ENCODE measurements at regions not wholly inside any gene's neighbourhood (a gene's known extent, or its start where the extent isn't known, plus 50 kb on each side); places are given as distances from the start of the nearest gene placed in this dataset.
"Not testable (repeated sequence)": the region's sequence is repeated elsewhere in the genome, so short reads cannot be mapped to it uniquely, and the experiment has no call there.

DNA sequence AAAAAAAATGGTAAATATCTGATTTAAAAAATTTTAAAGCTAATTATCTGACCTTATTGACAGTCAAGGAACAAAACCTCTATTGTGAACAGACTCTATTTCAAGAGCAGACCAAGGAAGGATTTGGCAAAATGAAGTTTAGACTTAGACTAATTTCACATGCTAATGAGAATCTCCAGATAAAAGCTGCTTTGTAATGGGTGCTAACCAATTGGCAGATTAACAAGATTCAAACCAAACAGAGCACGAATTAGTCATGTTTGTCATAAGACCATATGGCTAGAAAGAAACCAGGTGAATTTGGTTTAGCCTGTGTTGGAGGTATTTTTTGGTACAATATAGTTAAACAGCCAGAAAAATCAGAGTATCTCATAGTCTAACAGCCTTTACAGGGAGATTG is 429.1 kb upstream of the NFE2L3 start:
- peak in 1 of 2 experiments; percentile 60 for DNase-seq

- DNase-seq: no peak
These were observed 426.5 kb upstream of the NFE2L3 start for GRCh38 chr7:25725451-25725850.

- no peak for DNase-seq
These were observed 425.7 kb upstream of the NFE2L3 start for GRCh38 chr7:25726170-25726780.

- no peak for DNase-seq
These were observed 425.2 kb upstream of the NFE2L3 start for GRCh38 chr7:25726781-25727311.

DNA sequence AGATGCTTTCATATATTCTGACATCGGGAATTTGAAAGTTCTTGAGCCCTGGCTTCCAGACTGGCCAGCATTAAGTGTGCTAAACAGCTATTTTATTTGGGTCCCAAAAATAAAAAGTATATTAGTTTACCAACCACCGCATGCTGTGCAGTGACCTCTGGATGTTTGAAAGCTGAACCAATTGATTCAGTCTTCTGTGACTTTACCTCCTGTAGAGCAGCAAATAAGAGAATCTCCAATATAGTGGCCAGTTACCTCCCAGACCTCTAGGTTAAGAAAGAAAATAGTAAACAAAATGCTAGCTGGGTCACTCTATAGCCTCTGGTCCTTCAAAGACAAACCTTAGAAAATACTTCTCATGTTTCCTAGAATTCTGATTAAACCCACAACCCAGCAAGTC is 424.6 kb upstream of the NFE2L3 start:
- no peak for DNase-seq

- no peak for DNase-seq
These were observed 424.1 kb upstream of the NFE2L3 start for GRCh38 chr7:25727876-25728275.

- no peak for DNase-seq
These were observed 420.7 kb upstream of the NFE2L3 start for GRCh38 chr7:25731068-25731845.

DNA sequence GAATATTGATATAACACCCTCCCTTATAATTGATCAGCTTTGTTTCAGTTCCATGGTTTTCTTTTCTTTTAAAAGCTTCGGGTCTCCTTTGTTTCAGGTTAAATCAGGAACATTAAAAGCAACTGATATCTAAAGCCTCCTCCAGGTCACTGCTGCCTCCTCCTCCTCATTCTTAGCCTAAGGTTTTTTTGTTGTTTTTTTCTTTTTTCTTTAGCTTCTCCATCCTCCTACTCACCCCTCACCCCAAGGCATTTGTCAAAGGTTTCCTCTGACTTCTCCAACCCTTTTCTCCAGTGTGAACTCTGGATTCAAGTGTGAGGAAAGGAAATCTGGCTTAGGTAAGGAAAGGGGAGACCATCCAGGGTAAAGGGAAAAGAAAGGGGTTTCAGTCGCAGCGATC is 420.2 kb upstream of the NFE2L3 start:
- no peak for DNase-seq

GRCh38 chr7:25732766-25733217 is 419.2 kb upstream of the NFE2L3 start:
- DNase-seq: no peak

GRCh38 chr7:25735674-25736242 is 416.2 kb upstream of the NFE2L3 start:
- DNase-seq: no peak

DNA sequence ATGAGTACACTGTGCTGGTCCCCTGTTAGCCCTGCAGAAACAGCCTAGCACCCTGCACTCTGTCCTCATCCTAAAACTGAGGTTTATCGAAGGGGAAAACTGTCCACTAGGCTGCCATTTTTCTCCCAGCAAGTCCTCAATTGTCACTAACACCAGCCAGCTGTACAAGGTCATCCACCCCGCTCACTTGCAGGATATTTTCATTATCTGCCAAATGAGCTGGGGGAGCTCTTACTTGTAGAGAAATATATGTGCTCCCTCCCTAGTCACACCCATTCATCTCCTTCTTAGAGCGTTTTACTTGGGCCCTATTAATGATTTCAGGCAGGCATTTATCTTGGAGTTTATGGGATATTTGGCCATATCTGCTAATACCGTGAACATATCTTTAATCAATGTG is 413.5 kb upstream of the NFE2L3 start:
- no peak for DNase-seq

DNA sequence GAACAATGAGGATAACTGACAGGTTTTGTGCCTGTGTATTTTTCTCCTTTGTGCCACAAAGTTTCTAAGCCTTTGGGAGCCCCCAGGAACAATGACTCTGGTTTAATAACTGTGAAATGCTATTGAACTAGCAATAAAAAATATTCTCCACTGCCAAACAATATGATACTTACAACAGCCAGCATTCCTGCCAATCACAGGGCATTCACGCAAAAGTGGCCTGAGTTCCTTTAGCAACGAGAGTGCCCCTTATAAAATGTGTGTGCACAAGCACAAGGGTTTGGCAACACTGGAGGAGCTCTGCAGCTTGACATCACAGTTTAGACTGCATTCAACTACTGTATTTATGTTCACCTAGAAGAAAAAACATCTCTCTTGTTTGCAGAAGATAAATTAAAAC is 412.9 kb upstream of the NFE2L3 start:
- DNase-seq: no peak

DNA sequence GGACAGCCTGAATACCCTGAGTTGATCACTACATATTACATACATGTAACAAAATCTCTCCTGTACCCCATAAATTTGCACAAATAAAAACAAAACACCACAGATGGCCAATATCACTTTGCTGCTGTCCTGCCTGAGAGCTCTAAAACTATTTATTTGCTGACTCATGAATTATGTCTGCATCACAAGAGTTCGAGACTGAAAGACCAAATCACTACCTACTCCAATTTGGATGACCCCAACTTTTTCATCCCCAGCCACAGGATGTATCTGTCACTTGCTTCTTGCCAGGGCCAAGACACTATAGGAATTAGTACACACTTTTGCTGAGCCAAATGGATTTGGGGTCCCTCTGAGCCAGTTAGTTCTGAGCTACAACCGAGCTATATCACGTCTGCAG is 409.7 kb upstream of the NFE2L3 start:
- no peak for DNase-seq

DNA sequence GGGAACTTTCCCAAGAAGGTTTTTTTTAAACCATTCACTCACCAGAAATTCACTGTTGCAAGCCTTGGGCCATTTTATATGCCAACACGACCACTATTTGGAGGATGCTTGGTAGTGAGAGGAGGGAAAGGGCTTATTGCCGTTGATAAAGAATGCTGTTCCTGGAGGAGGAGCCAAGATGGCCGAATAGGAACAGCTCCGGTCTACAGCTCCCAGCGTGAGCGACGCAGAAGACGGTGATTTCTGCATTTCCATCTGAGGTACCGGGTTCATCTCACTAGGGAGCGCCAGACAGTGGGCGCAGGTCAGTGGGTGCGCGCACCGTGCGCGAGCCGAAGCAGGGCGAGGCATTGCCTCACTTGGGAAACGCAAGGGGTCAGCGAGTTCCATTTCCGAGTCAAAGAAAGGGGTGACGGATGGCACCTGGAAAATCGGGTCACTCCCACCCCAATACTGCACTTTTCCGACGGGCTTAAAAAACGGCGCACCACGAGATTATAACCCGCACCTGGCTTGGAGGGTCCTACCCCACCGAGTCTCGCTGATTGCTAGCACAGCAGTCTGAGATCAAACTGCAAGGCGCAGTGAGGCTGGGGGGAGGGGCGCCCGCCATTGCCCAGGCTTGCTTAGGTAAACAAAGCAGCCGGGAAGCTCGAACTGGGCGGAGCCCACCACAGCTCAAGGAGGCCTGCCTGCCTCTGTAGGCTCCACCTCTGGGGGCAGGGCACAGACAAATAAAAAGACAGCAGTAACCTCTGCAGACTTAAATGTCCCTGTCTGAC is 408.1 kb upstream of the NFE2L3 start:
- not testable (repeated sequence) for DNase-seq

GRCh38 chr7:25750744-25751508 is 401.1 kb upstream of the NFE2L3 start:
- DNase-seq: no peak

GRCh38 chr7:25752154-25752553 is 399.8 kb upstream of the NFE2L3 start:
- no peak for DNase-seq

- DNase-seq: no peak
These were observed 398.8 kb upstream of the NFE2L3 start for GRCh38 chr7:25752967-25753791.

- no peak for DNase-seq
These were observed 398.2 kb upstream of the NFE2L3 start for GRCh38 chr7:25753837-25754236.

DNA sequence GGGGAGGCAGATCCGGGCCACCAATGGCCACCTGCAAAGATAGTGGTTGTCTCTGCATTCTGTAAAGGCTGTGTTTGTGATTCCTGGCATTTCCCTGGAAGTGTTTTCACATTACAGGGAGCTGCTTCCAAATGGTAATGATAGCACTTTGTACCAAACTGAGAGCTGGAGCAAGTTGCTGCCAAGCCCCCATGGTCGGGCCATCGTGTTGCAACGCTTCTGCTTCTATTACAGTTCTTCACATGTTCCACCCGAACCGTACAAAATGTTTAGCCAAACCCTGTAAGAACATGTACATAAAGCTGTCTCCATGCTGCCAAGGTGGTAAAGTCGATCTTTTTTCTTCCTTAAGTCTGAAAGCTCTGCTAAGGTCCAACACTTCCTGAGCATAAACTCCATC is 397.7 kb upstream of the NFE2L3 start:
- peak in 1 of 2 experiments; percentile 18 for DNase-seq

DNA sequence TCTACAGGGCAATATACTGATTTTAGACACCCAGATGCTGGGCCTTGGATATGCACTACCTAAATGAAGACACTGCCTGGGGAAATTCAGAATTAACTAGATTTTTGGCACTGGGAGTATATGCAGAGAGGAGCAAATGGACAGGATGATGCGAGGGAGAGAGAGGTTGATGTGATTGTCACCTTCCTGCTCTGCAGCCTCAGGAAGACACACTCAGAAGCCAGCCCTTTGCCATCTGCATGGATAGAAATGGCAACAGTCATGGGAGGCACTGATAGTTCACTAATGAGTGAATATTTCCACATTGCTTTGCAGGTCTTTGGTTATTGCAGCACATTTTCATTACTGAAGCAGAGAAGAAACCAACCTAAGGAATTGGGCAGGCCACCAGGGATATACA is 397.2 kb upstream of the NFE2L3 start:
- DNase-seq: no peak

- no peak for DNase-seq
These were observed 395.4 kb upstream of the NFE2L3 start for GRCh38 chr7:25756601-25757000.
